ENCODE measurements at regions not wholly inside any gene's neighbourhood (a gene's known extent, or its start where the extent isn't known, plus 50 kb on each side); places are given as distances from the start of the nearest gene placed in this dataset.
"Not testable (repeated sequence)": the region's sequence is repeated elsewhere in the genome, so short reads cannot be mapped to it uniquely, and the experiment has no call there.

DNA sequence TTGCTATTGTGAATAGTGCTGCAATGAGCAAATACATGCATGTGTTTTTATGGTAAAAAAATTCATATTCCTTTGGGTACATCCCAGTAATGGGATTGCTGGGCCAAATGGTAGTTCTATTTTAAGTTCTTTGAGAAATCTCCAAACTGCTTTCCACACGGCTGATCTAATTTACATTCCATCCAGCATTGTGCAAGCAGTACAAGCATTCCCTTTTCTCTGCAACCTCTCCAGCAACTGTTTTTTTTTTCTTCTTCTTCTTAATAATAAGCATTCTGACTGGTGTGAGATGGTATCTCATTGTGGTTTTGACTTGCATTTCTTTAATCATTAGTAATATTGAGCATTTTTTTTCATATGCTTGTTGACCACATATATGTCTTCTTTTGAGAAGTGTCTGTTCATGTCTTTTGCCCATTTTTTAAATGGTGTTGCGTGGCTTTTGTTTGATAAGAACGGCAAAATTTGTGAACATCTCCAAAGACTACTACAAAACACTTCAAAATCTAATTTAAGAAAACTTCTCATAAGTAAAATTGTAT is 136.1 kb upstream of the MYO3A start:
- no peak for DNase-seq (ENCODE audit: extremely low read depth, low read depth, low spot score)

DNA sequence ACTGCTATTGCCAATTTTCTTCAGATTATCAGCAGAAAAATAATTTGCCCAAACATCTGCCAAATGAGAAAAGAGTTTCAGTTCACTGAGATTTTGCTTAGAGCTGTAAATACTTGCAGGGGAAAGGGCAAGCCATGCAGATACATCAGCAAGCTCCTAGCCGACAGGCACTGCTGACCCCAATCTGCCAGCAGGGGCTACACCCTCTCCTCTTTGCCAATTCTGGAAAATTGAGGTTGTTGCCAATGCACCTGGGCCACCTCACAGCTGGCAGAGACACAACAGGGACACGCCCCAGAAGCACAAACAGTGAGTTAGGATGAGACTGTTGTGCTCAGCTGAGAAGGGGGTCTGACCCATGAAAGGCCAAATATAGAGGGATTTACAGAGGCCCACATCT is 129.5 kb upstream of the MYO3A start:
- no peak for DNase-seq (ENCODE audit: extremely low read depth, low read depth, low spot score)

DNA sequence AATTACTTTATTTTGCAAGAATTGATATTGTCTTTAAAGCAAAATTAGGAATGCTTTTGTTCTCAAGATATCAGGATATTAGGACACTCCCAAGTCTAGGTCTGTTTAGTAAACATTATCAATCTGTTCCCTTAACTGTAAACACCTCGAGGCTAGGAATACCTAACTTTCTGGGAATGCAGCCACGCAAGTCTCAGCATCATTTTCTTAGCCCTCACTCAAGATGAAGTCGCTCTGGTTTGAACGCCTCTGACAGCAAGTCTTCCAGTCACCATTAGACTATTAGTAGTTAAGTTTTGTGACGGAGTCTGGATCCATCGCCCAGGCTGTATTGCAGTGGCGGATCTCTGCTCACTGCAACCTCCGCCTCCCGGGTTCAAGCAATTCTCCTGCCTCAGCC is 128.0 kb upstream of the MYO3A start:
- DNase-seq (ENCODE audit: extremely low read depth, low read depth, low spot score): no peak

DNA sequence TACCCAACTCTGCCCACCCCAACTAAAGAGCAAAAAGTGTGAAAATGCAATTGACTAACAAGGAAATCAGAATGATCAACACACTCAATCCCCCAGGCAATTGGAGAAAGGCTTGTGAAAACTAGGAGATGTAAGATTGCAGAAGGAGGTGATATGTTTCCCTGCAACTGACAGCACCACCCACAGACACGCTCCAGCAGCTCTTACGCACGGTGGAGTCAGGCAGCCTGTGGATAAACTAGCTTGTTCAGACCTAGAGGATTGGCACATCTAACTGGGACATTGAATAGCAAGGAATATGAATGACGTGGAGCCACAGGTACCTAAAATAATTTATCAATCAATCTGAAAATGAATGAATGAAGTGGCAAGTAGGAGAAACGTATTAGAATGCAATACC is 125.7 kb upstream of the MYO3A start:
- no peak for DNase-seq (ENCODE audit: extremely low read depth, low read depth, low spot score)

DNA sequence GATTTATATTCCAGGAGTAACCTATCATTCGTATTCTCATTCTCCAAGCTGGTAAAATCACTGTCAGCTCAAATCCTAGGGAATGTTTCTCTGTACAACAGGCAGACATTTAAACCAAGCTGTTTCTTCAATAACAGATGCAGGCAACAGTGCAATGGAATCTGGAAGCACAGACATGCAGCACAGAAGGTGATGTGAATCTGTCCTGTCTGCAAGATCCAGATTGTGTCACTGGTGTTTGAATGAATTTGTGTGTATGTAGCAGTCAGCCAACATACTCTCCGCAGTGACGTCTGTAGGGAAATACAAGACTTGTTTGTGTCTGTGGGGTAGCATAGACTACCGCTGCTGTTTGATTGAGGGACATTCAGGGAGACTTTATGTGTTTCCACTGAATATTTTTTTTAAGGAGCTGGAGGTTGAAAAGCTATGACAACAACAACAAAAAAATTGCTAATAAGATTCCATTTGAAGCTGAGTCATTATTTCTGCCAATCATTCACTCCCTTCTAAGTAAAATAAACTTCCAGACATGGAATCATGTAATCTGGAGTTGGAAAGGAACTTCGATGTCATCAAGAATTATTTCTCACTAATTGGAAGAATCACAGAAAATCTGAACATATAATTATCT is 122.9 kb upstream of the MYO3A start:
- DNase-seq (ENCODE audit: extremely low read depth, low read depth, low spot score): no peak

DNA sequence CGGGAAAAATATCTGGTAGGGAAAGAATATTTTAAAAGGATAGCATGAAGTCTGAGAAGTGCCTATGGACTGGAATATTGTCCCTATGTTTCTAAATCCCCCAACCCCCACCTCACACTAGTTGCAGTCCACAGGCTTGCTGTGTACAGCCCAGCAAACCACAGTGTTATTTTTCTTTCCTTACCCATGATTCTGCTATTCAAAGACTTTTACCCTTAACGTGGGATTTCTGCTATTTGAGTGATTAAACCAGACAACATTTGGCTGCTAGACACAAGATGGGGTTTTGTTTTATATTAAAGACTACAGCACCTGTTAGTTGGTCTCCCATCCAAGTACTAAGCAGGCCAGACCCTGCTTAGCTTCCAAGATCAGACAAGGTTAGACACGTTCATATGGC is 120.5 kb upstream of the MYO3A start:
- no peak for DNase-seq (ENCODE audit: extremely low read depth, low read depth, low spot score)

DNA sequence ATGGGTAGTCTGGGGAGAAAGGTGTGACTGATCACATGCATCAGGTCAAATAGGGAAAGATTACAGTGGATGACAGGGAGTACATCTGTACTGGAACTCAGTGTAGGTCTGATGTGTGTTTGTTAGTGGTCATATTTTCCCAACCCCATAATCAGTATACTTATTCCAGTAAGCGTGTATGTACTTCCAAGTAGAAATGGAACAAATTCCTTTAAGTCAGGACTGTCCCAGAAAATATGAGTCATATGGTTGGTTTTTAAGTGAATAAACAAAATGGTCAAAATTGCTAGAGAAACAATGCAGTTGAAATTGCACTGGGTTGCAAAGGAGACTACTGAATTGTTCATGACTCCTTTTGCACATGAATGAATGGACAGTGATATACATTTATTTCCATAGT is 118.8 kb upstream of the MYO3A start:
- no peak for DNase-seq (ENCODE audit: extremely low read depth, low read depth, low spot score)

DNA sequence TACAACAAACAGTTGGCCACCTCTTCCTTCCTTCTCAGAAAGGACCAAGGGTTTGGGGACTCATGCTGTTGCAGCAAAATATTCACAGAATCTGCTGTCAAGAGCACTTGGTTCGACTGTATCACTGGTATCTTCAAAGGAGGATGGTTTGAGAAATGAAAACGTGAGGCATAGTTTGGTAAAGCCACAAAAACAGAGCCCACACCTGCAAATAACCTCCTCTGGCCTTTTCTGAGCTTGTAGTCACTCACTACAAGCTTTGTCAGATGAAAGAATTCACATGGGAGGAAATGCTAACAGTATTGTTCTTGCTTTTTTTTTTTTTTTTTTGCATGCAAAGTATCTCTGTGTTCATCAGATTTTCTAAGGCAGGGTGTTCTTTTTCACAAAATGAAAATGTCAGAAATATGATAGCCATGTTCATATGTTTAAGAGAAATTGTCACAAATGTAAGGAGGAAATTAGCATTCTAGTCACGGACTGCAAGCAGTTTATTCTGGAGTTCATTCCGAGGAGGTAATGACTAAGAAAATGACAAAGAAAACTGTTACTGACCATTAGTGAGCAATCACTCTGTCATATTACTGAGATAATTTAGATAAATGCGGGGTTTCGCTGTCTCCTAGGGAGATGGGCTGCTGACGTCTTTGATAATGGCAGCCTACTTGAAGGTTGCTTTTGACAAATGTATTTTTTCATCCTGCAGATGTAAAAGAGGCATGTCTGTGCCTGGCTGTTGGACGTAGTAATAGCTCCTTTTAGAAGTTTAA is 117.8 kb upstream of the MYO3A start:
- no peak for DNase-seq (ENCODE audit: extremely low read depth, low read depth, low spot score)

DNA sequence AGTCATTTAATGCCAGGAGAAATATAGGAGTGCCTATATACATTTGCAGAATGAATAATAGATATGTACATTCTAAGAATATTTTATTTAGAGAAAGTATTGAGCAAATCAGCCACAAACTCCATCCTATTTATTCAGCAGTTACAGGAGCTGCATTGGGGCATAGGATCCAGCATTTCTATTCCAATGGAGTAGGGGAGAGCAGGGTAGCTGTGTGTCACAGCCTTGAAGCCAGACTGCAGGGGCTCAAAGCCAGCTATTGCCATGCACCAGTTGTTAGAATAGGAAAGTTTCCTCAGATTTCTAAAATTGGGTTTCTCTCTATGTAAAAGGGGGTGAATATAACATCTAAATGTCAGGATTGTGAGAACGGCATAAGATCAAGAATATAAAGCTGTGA is 116.8 kb upstream of the MYO3A start:
- DNase-seq (ENCODE audit: extremely low read depth, low read depth, low spot score): no peak

DNA sequence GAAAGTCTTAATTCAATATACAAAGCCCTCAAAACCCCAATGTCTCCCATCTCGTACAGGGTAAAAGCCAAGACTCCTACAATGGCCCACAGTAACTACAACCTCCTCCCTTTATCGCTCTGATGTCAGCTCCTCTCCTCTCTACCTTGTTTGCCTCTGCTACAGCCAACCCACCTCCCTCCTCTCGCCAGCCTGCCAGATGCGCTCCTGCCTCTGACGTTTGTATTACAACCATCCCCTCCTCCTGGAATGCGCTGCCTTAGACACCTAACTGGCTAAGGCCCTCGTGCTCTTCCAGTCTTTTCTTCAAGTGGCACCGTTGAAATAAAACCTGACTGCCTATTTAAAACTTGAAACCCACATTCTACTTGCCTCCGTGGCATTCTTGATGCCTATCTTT is 115.3 kb upstream of the MYO3A start:
- no peak for DNase-seq (ENCODE audit: extremely low read depth, low read depth, low spot score)

DNA sequence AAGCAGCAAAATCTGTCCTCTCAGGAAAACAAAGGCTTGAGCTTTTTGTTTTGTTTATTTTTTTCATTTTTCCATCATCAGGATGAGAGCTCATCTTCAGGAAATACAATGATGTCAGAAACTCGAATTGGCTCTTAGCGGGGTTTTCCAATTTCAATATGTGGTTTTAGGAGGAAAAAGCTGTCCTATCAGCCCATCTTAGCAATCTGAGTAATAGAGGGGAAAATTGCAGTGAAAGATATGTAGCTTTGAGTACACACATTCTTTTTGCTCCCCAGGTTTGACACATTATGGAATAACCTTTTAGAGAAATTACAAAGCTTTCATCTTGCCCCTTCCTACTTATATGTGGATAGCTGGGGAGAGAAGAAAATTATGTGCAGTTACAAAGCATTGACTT is 113.6 kb upstream of the MYO3A start:
- DNase-seq (ENCODE audit: extremely low read depth, low read depth, low spot score): no peak

DNA sequence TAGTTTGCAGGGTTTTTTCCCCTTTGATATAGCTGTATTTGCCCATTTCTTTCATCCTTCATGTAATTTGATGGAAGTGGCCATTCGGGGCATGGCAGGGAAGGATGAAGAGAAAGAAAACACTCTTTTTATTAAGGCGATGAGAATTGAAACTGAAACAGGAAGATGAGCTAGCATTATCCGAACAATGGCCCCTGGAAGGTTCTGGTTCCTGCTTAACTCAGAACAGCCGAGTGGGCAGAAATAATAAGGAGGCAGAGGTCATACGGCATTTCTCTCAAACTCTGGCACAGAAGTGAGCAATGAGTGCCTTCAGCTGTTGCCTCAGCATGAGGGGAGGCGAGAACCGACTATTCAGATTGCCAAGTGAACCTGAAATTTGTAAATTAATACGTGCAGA is 113.2 kb upstream of the MYO3A start:
- no peak for DNase-seq (ENCODE audit: extremely low read depth, low read depth, low spot score)

DNA sequence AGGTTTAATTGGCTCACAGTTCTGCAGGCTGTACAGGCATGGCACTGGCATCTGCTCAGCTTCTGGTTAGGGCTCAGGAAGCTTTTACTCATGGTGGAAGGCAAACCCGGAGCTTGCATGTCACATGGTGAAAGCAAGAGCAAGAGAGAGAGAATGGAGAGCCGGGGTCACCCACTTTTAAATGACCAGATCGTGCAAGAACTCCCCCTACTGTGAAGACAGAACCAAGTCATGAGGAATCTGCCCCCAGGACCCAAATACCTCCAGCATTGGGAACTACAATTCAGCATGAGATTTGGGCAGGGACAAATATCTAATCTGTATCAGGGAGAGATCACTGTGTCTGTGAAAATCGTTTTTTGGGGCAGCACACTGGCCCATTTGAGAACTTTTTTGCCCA is 110.0 kb upstream of the MYO3A start:
- DNase-seq (ENCODE audit: extremely low read depth, low read depth, low spot score): no peak

DNA sequence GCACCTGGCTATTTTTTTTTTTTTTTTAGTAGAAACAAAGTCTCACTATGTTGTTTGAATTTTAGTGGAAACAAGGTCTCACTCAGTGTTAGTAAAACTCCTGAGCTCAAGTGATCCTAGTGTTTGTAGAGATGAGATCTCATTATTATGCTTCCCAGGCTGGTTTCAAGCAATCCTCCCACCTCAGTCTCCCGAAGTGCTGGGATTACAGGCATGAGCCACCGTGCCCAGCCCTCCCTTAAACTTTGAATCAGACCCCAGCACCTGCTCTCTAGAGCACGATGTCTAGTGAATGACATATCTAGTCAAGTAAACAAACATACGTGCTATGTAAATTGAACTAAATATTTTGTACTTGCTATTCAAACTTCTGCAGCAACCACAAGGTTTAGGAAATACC is 105.6 kb upstream of the MYO3A start:
- no peak for DNase-seq (ENCODE audit: extremely low read depth, low read depth, low spot score)

DNA sequence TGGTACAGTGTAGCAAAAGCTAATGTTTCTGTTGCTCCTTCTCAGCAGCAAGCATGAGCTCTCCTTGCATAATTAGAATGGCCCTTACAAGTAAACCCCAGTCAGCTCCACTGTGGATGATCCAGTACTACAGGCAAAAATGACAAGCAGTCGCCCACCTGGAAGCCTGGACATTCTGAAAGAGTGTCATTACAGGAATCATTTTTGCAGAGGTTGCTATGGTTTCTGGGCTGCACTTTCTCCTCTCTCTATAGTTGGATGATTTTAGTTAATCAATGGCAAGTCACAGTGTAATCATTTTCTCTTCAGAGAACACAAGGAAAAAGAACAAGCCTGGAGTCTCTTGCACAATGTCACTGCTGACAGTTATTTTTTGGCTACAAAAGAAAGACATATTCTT is 102.9 kb upstream of the MYO3A start:
- DNase-seq (ENCODE audit: extremely low read depth, low read depth, low spot score): no peak

DNA sequence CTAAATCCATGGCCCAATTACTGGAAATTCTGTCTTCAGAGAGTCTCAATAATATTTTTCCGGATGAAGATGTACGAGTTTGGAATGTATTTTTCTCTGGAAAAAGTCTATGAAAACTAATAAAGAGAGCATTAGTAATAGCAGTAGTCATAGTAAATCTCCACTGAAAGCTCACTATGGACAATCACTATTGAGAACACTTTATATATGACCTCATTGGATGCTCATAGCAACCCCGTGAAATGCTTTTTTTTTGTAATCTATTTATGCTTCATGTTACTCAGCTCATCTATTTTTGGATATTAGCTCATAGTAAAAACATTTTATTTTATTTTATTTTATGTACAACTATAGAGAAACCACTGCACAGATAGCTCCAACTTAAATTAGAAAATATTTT is 94.3 kb upstream of the MYO3A start:
- no peak for DNase-seq (ENCODE audit: extremely low read depth, low read depth, low spot score)

DNA sequence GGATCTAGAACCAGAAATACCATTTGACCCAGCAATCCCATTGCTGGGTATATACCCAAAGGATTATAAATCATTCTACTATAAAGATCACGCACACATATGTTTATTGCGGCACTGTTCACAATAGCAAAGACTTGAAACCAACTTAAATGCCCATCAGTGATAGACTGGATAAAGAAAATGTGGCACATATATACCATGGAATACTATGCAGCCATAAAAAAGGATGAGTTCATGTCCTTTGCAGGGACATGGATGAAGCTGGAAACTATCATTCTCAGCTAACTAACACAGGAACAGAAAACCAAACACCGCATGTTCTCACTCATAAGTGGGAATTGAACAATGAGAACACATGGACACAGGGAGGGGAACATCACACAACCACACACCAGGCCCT is 93.2 kb upstream of the MYO3A start:
- DNase-seq (ENCODE audit: extremely low read depth, low read depth, low spot score): not testable (repeated sequence)

DNA sequence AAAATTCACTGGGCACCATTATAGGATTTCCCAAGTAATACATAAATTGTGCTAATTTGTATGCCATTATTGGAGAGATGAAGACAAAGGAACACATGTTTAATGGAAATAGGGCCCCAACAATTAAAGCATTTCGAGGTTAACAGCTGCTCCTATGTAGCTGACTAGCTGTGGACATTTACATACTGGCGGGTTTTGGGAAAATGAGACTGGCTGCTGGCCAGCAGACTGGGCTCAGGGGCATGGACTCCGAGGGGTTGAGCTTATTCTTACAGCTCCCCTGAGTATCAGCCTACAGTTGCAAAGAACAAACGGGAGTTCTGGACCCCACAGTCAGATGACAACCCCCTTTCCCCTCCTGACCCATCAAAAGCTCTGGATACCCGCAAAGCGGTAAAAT is 91.9 kb upstream of the MYO3A start:
- DNase-seq (ENCODE audit: extremely low read depth, low read depth, low spot score): no peak

DNA sequence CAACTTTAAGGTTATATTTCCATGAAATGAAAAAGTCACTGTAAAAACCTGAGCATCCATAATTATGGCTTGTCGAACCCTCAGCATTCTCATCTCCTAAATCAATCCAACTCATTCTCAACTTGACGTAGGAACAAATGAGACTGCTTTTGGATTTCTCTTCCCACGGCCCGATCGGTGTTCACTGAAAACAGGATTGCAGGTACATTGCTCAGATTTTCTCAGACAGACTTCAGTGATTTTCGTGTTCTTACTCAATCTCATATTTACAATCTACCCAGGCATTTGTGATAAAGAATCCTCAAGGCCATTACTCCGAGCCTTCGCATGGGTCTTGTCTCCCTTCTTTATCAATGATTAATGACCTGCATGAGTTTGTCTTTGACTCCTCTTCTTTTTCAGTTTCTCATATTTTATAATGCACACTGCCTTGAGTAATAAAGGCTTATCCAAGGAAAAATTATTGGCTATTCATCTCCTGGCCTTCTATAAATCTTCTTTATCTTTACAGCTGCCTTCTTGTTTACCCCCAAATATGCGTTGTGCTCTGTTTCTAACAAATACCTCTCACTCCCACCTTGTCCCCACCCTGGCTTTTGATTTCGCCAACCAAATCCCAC is 90.4 kb upstream of the MYO3A start:
- no peak for DNase-seq (ENCODE audit: extremely low read depth, low read depth, low spot score)

DNA sequence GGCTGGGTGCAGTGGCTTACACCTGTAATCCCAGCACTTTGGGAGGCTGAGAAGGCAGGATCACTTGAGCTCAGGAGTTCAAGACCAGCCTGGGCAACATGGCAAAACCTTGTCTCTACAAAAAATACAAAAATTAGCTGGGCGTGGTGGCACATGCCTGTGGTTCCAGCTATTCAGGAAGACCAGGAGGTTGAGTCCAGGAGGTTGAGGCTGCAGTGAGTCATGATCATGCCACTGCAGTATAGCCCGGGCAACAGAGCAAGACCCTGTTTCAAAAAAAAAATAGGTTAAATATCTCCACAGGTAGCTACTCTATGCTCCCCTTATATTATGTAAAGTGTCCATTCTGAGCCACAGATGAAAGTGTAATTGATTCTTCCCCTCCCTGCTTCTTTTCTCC is 89.3 kb upstream of the MYO3A start:
- not testable (repeated sequence) for DNase-seq (ENCODE audit: extremely low read depth, low read depth, low spot score)

DNA sequence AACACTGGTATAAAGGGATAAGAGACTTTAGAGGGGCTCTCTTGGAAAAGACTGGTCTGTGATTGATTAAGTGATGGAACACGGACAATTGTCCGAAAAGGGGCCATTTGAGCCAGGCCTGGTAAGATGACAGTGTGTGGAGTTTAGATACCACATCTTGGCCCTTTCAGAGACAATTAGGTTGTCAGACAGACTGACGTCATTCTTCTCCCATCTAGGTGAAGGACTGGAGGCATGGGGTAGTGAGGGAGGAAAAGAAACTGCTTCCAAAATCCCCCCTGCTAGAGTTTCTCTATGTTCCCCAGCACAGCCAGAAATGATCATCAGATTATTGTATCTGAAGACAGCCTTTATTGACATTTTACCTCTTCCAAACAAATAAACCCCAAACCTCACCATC is 84.8 kb upstream of the MYO3A start:
- DNase-seq (ENCODE audit: extremely low read depth, low read depth, low spot score): no peak

DNA sequence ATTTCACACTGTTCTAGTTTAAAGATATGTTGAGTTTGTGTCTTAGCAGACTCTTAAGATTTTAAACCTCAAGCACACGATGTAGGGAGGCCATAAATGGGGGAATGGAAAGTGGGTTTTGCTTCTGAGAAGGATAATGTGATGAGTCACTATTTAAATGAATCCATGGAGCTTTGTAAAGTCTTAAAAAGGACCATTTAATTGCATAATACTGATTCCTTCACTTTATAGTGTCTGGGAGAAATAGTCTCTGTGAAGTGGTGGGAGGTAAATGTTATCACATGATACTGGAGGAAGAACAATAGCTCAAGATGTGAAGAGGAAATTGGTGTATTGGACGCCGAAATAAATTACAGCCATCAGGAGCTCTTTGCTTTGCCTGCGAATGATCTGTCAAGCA is 84.0 kb upstream of the MYO3A start:
- DNase-seq (ENCODE audit: extremely low read depth, low read depth, low spot score): no peak
